GM19452 (cell line): ENCODE measurements at regions not wholly inside any gene's neighbourhood (a gene's known extent, or its start where the extent isn't known, plus 50 kb on each side); places are given as distances from the start of the nearest gene placed in this dataset.
A peak's percentile ranks its signal among the peaks of the same experiment; 100 is the strongest.

ENCODE experiments used
- ATAC-seq: cut with Tn5 transposase; IDR thresholded peaks from one replicate; pipeline ENCODE4 v1.9.1; 2021; ENCODE audit not compliant: unreplicated experiment

DNA sequence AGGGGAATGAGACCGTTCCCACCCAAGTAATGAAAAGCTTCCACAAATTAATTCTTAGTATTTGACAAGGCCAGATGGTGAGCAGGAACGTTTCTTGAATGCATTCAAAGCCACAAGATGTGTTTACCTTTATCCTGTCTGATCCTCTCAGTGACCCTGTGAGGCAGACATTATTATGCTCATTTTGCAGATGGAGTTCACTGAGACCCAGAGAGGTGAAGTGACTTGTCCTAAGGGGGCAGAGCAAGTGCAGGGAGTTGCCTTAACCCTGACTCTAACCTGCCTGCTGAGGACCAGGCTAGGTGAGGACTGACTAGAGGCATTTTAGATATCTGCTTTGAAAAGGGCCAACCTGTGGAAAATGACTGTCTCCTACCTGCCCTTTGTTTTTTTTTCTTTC, 156.7 kb downstream of the HAPSTR1 start:
- no peak for ATAC-seq

DNA sequence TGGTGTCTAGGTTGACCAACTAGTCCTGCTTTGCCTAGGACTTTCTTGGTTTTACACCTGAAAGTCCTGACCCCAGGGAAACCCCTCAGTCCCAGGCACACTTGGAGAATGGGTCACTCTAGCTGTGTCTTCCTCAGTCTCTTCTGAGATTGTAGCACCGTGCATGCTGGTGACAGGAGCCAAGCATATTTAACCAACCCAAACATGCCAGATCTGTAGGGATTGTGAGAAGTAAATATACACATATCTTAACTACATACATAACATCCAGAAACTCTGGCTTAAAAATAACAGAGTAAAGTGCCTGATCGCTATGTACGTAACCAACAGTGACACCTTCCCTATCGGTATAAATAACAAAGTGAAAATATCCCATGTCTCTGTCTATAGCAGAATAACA, 158.1 kb downstream of the HAPSTR1 start:
- ATAC-seq: no peak

DNA sequence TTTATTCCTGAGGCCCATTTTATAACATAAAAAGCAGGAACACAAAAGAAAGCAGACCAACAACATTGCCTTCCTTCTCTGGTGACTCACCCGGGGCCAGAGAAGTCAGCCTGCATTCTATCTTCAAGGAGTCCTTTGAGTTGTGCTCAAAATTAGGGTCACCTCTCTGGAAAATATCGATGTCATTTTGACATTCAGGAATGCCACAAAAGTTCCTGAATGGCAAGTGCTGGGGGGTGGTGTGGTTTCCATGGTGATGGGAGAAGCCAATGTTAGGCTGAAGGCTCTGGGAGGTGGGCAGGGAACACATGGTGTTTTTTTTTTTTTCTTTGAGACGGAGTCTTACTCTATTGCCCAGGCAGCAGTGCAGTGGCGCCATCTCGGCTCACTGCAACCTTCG, 159.6 kb downstream of the HAPSTR1 start:
- ATAC-seq: no peak

DNA sequence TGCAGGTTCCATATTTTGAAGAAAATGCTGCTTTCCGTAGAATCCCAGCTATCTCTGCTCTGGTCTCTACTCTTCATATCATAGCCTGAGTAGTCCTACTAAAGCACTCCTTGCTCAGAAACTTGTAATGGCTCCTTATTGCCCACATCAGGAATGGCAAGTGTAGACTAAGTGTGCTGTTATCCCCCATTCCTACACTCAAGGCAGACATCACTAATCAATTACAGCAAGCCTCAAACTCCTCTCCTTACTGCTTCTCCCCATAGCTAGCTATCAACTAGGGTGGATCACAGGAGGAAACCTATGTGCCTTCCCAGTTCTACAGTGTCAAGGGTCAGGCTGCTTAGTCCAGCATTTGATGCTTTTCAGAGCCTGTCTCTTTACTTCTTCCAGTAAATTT, 163.4 kb downstream of the HAPSTR1 start:
- ATAC-seq: no peak

DNA sequence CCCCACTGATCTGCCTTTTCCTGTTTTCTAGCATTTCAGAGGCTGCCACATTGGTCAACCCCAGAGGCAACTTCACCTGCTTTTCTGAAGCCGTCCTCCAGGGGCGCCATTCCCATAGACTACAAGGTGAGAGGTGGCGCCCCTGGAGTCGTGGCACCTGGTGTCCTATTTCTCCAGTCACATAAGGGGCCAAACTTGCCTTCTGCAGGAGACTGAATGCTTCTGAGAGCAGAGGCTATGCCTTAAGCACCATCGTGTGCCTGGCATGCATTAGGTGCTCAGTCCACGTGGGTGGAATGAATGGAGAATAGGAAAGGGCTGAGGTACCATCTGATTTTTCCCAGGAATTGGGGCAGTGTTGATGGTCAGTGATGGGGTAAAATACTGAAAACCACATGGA, 164.8 kb downstream of the HAPSTR1 start:
- peak; percentile 60 for ATAC-seq

DNA sequence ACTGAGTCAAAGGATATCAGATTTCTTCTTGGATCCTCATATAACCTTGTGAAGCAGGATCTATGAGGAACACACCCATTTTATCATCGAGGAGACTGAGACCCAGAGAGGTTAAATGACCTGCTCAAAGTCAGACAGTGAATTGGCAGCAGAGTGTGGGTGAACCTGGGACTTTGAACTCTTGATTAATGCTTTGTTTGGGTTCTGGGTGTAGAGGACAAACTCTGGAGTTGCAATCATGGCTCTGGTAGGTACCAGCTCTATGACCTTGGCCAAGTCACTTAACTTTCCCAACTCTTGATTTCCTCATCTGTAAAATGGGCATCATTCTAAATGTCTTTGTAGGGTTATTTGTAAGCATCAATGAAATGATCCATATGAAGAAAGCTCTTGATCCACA, 166.4 kb downstream of the HAPSTR1 start:
- ATAC-seq: no peak

DNA sequence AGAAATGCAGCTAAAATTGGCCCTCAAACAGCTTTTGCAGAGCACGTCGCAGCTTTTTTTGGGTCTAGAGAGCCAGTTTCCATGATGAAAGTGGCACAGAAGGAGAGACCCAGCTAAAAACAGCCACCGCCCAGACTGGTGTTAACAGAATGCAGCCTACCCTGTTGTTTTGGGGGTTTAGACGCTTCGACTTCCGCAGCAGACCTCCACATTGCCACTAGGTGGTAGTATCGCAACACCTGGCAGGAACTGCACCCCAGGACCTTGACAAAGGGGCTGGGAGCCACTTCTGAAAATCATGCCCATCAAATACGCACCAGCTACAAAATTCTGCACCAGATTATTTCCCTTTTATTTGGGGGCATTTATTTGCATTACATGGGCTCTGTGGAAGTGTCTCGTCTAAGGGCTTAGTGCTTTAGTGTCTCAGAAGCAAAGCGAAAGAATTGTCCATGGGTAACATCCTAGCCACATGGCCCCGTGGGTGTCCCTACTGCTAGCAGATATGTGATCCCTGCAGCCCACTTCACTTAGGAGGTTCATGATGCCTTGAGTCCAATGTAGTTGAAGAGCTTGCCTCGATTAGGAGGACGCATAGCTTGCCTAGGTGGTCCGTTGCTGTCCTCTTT, 167.1 kb downstream of the HAPSTR1 start:
- ATAC-seq: no peak

DNA sequence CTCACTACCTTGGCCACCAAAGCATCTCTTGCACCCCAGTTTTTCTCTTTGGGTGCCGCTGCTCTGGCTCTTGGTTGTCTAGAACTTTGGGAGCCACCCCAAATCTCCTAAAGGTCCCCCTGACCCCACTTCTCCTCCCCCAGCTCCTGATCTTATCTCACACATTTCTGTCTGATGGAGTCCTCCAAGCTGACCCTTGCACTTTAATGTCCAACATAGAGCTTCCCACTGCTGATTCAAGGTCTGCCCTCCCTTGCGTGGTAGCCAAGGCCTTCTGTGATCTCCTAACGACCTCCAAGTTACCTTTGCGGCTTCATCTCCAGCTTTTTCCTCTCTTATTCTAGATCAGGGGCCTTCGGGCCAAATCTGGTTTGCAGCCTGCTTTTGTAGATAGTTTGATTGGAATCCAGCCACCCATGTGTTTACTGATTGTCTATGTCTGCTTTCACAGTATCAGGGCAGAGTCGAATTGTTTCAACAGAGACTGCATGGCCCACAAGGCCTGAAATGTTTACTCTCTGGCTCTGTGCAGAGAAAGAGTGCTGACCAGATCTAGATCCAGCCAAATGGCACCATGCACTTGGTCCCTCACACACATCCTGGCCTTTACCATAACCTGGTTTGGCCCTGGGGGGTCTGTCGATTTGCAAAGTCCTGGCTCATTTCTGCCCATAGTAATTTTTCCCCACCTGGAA, 168.6 kb downstream of the HAPSTR1 start:
- ATAC-seq: no peak

DNA sequence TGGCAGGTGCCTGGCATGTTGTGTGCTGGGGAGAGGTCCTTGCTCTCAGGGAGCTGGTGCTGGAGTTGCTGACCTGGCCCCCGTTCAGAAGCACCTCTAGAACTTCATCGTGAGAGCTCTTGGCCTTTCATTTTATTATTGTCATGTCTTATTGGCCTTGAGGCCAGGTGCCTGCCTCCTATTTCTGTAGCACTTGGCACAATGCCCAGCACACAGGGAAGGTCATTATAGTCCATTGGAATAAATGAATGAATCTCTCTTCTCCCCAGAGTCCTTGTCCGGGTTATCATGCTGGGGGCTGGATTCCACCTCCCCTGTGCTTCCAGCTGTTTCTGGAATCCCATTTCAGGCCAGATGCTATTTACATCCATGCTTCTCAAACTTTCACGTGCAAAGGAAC, 169.2 kb downstream of the HAPSTR1 start:
- ATAC-seq: no peak

DNA sequence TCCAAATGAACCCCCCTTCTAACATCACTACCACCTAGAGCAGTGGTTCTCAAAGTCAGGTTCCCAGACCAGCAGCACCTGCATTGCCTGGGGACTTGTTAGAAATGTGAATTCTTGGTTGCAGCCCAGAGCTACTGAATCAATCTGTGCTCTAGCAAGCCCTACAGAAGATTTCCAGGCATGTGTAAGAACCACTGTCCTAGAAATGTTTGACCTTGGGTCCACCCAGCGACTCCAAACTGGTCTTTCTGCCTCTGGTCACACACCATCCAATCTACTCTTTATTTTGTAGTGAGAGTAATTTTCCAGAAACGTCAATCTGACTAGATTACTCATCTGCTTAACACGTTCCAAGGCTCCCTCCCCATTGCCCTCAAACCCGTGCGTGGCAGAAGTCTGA, 169.9 kb downstream of the HAPSTR1 start:
- no peak for ATAC-seq

DNA sequence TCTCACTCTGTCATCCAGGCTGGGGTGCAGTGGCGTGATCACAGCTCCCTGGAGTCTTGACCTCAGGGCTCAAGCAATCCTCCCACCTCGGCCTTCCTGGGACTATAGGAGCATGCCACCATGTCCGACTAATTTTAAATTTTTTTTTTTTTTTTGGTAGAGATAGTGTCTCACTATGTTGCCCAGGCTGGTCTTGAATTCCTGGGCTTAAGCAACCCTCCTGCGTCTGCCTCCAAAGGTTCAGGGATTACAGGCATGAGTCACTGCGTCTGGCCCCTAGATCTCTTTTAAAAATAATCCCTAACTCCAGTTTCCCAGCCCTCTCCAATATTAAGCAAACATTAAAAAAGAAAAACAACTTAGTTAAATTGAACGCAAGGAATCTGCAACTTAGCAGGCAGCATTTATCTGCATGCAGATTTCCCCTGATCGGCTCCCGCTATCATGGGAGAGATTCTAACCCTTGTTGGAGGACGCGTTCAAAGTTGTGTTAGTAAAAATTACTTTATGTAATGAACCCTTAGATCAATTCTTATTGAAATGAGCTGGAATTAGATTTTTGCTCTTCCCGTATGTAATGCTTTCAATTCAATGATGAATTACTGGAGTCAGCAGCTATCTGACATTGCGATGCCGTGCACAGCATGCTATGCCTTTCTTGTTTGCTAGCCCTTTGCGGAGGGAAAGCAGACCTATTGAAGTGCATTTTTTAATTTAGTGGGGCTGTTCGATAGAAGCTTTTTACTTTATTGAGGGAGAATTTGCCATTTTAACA, 171.7 kb downstream of the HAPSTR1 start:
- no peak for ATAC-seq

DNA sequence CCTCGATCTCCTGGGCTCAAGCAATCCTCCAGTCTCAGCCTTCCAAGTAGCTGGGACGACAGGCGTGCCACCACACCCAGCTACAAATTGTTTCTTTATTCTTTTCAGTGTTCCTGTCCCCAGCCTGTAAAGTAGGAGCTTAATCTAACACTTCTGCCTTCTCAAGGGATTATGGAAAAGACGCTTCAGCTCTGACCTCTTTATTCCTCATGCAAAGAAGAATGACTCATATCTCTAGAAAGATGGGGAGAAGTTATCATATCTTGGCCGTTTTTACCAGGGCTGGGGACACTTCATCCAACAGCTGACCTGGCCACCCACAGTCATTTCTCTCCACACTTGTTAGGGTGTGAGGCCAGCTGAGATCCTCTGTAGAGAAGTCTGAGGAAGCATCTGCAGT, 172.6 kb downstream of the HAPSTR1 start:
- no peak for ATAC-seq

DNA sequence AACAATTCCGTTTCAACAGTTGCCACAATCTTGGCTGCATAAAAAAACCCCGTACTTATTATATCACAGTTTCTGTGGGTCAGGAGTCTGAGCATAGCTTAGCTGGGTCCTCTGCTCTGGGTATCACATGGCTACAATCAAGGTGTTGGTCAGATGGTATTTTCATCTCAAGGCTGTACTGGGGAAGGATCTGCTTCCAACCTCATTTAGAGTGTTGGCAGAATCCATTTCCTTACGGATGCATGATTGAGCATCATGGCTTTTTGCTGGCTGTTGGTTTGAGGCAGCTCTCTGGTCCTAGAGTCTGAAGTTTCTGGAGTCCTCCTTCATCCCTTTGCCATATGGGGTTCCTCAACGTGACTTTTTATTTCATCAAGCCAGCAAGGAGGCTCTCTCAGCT, 177.0 kb downstream of the HAPSTR1 start:
- no peak for ATAC-seq

DNA sequence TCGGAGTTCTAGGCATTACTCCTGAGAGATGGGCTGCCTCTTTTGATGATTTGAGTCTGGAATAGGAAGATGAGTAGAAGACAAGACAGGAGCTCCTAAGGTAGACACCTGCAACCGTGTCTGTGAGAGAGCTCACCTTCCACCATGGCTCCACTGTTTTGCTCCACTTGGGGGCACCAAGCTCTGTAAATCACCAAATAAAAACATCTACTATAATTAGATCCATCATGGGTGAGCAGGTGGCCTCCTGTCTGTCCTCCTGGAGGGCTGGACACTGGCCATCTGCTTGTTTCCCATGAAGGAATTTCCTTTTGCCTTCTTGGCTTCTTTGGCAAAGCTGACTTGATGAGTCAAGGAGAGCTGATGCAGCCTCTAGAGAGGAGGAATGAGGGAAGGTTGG, 179.0 kb downstream of the HAPSTR1 start:
- no peak for ATAC-seq

DNA sequence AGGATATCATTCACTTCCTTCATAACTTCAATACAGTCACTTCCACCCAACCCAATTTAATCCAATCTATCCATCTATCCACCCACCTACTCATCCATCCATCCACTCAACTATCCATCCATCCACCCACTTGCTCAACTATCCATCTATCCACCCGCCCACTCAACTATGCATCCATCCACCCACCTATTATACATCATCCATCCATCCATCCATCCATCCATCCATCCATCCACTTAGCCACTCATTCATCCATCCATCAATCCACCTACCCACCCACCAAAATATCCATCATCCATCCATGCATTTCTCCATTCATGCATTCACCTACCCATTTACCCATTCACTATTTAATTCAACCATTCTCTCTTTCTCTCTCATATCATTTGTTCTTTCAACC, 179.5 kb downstream of the HAPSTR1 start:
- no peak for ATAC-seq

DNA sequence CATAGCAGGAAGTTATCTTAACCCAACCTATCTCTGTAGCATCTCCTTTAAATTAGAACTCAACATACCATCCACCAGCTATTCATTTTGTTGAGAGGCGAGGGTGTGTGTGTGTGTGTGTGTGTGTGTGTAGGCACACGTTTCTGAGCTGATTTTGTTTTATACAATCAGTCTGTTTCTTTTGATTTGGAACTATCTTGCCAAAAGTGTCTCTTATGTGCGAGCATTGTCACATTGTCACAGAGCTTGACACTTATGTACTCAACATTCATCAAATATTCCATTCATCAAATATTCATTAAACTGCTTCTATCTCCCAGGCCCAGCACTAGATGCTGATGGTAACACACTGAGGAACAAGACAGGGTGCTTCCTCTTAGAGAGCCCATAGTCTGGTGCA, 180.4 kb downstream of the HAPSTR1 start:
- no peak for ATAC-seq

DNA sequence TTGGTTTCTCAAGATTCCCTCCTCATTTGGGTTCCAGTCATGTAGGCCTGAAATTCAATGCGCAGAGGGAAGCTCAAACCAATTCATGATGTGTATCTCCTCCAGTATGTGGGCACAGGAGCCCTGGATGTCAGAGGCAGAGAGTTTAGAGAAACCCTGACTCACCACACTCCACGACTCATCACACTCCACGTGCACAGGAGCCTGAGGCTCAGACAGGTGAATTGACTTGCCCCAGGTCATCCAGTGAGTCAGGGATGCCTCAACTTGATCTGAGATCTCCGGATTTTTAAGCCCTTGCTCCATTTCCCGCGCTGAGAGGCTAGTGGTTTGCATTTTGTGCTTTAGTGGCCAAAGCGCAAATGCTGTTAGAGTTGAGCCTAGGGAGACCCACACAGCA, 183.9 kb downstream of the HAPSTR1 start:
- no peak for ATAC-seq

DNA sequence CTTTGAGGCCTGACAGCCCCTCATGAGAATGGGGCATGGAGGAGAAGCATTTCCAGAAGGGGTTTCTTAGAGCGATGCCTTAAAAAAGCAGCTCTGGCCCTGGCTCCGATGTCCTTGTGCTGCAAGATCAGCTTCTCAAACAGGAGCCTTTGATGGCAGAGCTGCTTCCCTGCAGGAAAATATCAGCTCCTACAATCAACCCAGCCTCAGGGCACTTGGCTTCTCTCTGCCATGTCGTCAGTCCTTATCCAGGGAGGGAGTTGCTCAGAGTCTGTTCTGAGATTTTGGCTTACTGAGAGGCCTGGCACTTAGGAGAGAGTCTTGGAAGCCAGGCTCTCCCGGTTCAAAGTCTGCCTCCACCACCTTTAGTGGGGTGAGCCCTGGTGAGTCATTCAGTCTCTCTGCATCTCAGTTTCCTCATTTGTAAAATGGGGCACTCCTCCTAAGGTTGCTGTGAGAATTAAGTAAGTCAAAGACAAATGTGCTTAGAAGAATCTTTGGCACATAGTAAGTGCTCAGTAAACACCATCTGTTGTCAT, 184.4 kb downstream of the HAPSTR1 start:
- no peak for ATAC-seq

DNA sequence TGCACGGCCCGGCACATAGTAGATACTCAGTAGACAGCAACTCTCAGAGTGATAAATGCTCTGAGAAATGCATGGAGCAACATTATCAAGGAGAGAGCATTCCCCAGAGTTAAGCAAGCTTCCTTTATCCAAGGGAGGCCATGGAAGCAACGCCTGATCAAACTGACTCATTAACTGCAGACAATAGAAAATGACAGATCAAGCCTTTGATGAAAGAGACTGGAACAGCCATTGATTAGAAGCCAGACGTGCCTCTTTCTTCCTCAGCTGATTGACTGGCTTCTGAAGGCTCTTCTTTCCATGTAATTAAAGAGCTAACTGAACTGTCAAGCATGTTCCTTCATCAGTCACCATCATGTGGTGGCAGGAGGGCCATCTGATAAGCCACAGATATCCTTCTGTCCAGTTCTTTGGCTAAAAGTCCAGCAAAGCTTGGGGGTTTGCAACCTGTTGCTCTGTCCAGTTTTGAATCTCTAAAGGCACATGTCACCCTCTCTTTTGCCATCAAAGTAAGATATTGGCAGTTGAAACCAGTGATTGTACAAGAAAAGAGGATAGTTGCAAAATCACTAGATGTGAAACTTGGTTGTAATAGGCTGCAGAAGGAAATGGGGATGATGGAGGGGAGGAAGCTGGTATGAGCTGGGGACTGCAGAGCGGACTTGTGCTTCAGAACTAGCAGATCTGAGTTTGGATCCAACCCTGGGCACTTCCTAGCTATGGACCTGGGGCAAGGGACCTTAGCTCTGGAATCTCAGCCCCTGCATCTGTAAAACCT, 188.0 kb downstream of the HAPSTR1 start:
- no peak for ATAC-seq

DNA sequence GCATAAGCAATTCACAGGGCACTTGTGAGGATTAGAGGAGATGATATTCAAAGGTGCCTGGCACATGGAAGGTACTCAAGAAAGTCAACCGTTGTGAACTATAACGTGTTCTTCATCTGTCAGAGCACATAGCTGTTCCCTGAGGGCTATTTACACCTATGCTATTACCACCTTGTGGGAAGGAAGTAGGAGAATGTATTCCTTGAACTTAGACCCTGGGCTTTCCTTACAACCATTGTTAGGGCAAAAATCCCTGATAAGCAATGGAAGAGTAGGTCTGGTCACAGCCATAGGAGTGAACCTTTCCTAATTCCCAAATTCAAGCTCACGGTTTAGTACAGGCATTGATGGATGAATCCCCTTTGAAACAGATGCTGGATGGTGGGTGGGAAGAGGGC, 188.6 kb downstream of the HAPSTR1 start:
- no peak for ATAC-seq

DNA sequence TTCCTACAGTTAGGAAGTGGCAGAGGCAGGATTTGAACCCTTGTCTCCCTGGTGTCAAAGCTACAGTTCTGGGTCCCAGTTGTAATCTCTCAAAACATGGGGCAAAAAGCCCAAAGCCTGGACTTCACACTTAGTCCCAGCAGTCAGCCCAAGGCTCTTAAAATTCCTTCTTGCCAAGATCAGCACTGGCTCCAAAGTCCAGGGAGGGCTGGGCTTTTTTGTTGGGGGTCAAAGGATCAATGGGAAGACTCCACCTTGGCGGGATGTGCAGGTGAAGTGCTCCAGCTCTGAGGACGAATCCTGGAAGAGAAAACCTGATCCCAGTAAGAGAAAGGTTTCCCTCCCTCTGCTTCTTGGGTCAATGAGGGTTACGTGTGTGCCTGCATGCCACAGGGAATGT, 195.5 kb downstream of the HAPSTR1 start:
- ATAC-seq: no peak
